MCF 10A (cell line): ENCODE measurements at regions not wholly inside any gene's neighbourhood (a gene's known extent, or its start where the extent isn't known, plus 50 kb on each side); places are given as distances from the start of the nearest gene placed in this dataset.

ENCODE experiments used
- BruUV-seq: library from RNA; stranded (reverse); fragments of 400-500 nt; replicated peaks from 2 replicates; lab custom pipeline; 2021; lab: Mats Ljungman, UMichigan
- CTCF ChIA-PET: fragments of 300-600 bp; sonication (Branson Sonifier 250); formaldehyde crosslinking; extraction: SDS; loops from one replicate; lab custom pipeline; 2021; ENCODE audit warnings: antibody characterized with exemption, inconsistent platforms; lab: Yijun Ruan, JAX
- POLR2A ChIA-PET: fragments of 300-600, 350-650 bp; sonication (Branson Sonifier 250); formaldehyde crosslinking; extraction: SDS; loops from one replicate; lab custom pipeline; 2020; ENCODE audit warnings: antibody characterized with exemption, inconsistent platforms; lab: Yijun Ruan, JAX
- DNase-seq: peaks from one replicate; pipeline ENCODE4 v3.0.0-alpha.2; 2018; ENCODE audit not compliant: unreplicated experiment
- H3K27ac Mint-ChIP-seq: one replicate; pipeline ENCODE4 v1.8.0; 2022; ENCODE audit warnings: mild to moderate bottlenecking, low read depth, mixed read lengths; ENCODE audit not compliant: unreplicated experiment
- H3K27me3 Mint-ChIP-seq: one replicate; pipeline ENCODE4 v1.8.0; 2022; ENCODE audit warnings: mixed read lengths; ENCODE audit not compliant: insufficient read depth, unreplicated experiment
- H3K36me3 Mint-ChIP-seq: one replicate; pipeline ENCODE4 v1.8.0; 2022; ENCODE audit warnings: mild to moderate bottlenecking, moderate library complexity, mixed read lengths; ENCODE audit not compliant: insufficient read depth, unreplicated experiment
- H3K4me1 Mint-ChIP-seq: one replicate; pipeline ENCODE4 v1.8.0; 2022; ENCODE audit warnings: mixed read lengths; ENCODE audit not compliant: insufficient read depth, unreplicated experiment
- H3K4me3 Mint-ChIP-seq: one replicate; pipeline ENCODE4 v1.8.0; 2022; ENCODE audit warnings: mild to moderate bottlenecking, moderate library complexity, mixed read lengths; ENCODE audit not compliant: unreplicated experiment
- H3K9me3 Mint-ChIP-seq: one replicate; pipeline ENCODE4 v1.8.0; 2022; ENCODE audit warnings: mixed read lengths; ENCODE audit not compliant: unreplicated experiment
- CTCF ChIP-seq: fragments of 200-600 bp; IDR thresholded peaks from one replicate; pipeline ENCODE4 v1.8.0; 2022; ENCODE audit warnings: antibody characterized with exemption, mild to moderate bottlenecking; ENCODE audit not compliant: unreplicated experiment
- intact Hi-C: fragments of 100-400 bp; cut with micrococcal nuclease; formaldehyde crosslinking; loops from 2 replicates; pipeline ENCODE4 v1.14.1; 2022

- no peak for TF ChIP-seq CTCF
- BruUV-seq = no TSS peak
- ChIA-PET POLR2A (no interaction called here), CTCF (no interaction called here)
- Mint-ChIP-seq H3K27me3 (no peaks in the 10 kb centered on the region), H3K9me3 (peaks cover 8% of the 10 kb centered on the region), H3K36me3 (no peaks in the 10 kb centered on the region), H3K27ac (no peak overlapping the region), H3K4me1 (no peaks in the 10 kb centered on the region), H3K4me3 (no peak overlapping the region)
- no peak for DNase-seq
- intact Hi-C loops = no loop called here
Measured at GRCh38 chr1:82728206-82728605, 927.5 kb downstream of the ADGRL2 start.

- intact Hi-C loops = no loop called here
- no TSS peak for BruUV-seq
- Mint-ChIP-seq H3K27me3 (no peaks in the 10 kb centered on the region), H3K36me3 (no peaks in the 10 kb centered on the region), H3K4me1 (no peaks in the 10 kb centered on the region), H3K4me3 (no peak overlapping the region), H3K27ac (no peak overlapping the region), H3K9me3 (peaks cover 23% of the 10 kb centered on the region)
- no peak for DNase-seq
- no peak for TF ChIP-seq CTCF
- ChIA-PET CTCF (no interaction called here), POLR2A (no interaction called here)
Measured at GRCh38 chr1:82724246-82724645, 923.5 kb downstream of the ADGRL2 start.

- no peak overlapping the region for H3K27ac Mint-ChIP-seq
- H3K9me3 Mint-ChIP-seq = peaks cover 23% of the 10 kb centered on the region
- H3K4me3 Mint-ChIP-seq = no peak overlapping the region
- no peak for DNase-seq
- CTCF ChIA-PET = no interaction called here
- BruUV-seq = no TSS peak
- intact Hi-C loops = no loop called here
- TF ChIP-seq CTCF = no peak
- no peaks in the 10 kb centered on the region for H3K4me1 Mint-ChIP-seq
- no peaks in the 10 kb centered on the region for H3K27me3 Mint-ChIP-seq
- no peaks in the 10 kb centered on the region for H3K36me3 Mint-ChIP-seq
- POLR2A ChIA-PET = no interaction called here
Measured at GRCh38 chr1:82722608-82723007, 921.9 kb downstream of the ADGRL2 start.

- POLR2A ChIA-PET = no interaction called here
Measured at GRCh38 chr1:82721702-82722101, 921.0 kb downstream of the ADGRL2 start.

More at GRCh38 chr1:82721702-82722101, 921.0 kb downstream of the ADGRL2 start:
- Mint-ChIP-seq H3K27ac (no peak overlapping the region), H3K36me3 (no peaks in the 10 kb centered on the region), H3K4me3 (no peak overlapping the region), H3K9me3 (peaks cover 23% of the 10 kb centered on the region), H3K4me1 (no peaks in the 10 kb centered on the region), H3K27me3 (no peaks in the 10 kb centered on the region)
- no peak for DNase-seq
- CTCF ChIA-PET = no interaction called here
- TF ChIP-seq CTCF = no peak
- intact Hi-C loops = no loop called here
- BruUV-seq = no TSS peak
